GM21381 (cell line): ENCODE measurements at regions not wholly inside any gene's neighbourhood (a gene's known extent, or its start where the extent isn't known, plus 50 kb on each side); places are given as distances from the start of the nearest gene placed in this dataset.

Experiments
- ATAC-seq: cut with Tn5 transposase; IDR thresholded peaks from one replicate; pipeline ENCODE4 v1.9.1; 2021; ENCODE audit warnings: mild to moderate bottlenecking, moderate library complexity; ENCODE audit not compliant: unreplicated experiment

DNA sequence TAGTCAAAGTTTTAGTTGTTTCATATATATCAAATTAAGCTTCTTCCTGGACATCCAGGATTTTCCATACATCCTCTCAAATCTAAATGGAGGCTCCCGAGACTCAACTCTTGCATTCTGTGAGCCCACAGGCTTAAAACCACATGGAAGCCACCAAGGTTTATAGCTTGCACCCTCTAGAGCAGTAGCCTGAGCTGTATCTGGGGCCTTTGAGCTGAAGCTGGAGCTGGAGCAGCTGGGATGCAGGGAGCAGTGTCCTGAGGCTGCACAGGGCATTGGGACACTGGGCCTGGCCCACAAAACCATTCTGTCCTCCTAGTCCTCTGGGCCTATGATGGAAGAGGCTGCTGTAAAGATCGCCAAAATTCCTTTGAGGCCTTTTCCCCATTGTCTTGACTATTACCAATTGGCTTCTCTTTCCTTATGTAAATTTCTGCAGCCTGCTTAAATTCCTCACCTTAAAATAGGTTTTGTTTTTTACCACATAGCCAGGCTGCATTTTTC, 151.0 kb downstream of the COX7C start:
- ATAC-seq = no peak

DNA sequence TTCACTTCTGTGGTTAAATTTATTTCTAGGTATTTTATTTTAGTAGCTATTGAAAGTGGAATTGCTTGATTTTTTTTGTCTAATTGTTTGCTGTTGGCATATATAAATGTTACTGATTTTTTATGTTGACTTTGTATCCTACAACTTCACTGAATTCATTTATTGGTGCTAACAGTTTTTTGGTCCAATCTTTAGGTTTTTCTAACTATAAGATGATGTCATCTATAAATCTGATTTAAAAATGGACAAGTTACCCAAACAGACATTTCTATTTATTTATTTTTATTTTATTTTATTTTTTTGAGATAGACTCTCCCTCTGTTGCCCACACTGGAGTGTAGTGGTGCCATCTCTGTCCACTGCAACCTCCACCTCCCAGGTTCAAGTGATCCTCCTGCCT, 162.3 kb downstream of the COX7C start:
- no peak for ATAC-seq

DNA sequence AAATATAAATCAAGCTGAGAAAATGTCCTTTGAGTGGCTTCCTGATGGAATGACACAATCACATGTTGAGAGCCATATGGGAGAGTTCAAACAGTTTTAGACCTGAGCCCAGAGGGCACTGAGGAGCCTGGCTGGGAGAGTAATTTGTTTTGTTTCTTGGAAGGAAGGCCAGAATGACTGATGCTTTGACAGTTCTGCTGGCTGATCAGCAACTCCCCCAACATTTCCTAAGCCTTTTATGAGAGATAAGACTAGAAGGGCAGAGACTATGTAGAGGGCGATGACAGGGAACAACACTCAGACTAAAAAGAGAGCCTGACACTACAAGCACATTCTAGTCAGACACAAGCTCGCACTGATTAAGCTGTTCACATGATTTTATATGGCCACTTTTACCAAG, 169.2 kb downstream of the COX7C start:
- ATAC-seq = no peak

DNA sequence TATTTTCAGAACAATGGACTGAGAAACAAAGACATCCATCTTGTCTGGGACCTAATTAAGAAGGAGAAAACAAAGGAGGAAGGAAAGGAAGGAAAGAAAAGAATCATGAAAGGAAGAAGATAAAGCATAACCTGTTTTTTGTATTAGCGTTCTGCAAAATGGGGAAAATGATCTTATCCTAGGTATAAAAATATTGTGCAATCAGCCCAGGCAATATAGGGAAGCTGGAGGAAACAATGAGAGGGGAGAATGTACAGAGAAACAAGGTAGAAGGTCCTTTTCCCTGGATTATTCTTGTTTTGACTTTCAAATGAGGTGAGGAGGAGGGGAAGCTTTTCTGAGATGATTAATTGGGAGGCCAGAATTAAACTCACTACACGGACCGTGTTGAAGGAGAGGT, 177.9 kb downstream of the COX7C start:
- no peak for ATAC-seq

DNA sequence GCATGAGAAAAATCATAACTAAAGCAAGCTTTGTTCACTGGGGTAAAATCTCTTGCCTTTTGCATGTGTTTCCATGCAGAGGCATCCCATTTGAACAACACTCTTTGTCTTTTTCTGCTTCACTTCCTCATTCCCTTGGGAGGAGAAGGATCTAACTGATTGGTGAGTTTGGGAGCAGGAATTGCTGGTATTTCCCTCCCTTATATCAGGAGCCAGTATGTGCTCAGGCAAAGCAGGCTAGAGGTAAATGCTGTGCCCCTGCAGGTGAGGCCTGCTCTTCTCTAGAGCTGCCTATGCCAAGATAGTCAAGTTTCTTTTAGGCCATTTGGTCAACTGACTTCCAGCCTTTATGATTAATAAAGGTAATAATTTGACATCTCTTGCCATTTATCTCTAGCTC, 179.9 kb downstream of the COX7C start:
- no peak for ATAC-seq

DNA sequence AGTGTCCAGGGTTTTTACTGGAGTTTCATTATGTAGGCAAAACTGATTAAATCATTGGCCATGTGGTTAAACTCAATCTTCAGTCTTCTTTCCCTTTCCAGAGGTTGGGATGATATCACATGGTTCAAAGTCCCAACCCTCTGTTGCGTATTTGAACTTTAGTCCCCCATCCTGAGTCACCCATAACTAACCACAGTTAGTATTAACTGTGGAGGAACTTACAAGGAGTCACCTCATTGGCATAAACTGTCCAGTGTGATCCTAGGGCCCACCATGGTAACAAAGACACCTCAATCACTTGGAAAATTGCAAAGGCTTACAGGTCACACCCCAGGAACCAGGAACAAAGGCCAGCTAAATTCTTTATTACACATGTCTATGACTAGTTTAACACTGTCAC, 188.5 kb downstream of the COX7C start:
- no peak for ATAC-seq

DNA sequence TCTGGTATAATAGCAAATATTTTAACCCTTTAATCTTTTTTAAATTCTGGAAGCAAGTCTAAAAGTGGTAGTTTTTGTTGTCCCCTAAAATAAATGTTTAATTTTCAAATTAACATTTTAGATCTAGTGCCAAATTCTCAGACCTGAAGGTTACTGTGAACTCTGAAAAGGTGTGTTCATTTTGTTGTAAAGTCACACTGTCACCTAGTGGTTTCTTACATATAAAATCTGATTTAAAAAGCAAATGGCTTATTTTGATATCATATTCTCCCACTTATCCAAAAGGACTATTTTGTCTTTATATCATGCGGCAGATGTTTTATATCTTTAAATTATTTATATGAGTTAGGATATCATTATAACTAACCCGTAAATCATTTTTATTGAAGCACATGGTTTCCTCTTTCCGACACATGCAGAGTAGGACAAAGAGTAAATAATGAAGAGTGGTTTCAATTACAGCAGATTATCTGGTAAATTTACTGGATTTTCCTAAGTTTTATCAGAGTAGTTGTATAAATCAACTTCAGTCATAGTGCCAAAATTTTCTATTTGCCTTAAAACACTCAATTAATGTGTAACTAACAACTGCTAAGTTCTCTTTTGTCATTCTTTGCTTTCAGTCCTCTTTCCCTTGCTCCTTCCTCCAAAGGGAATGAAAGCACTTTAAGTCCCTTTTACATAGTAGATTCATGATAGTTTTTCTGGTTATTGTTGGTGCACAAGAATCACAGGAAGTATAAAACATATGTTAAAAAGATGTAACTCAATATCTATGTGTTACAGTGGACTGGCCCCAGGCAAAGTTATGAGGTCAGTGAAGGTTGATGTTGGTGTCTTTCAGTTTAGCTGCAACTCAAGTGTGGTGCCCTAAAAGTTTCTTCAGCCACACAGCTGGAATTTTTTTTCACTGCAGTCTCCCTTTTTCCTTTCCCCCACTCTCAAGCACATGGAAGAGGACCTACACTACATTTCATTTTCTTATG, 189.6 kb downstream of the COX7C start:
- ATAC-seq = no peak

DNA sequence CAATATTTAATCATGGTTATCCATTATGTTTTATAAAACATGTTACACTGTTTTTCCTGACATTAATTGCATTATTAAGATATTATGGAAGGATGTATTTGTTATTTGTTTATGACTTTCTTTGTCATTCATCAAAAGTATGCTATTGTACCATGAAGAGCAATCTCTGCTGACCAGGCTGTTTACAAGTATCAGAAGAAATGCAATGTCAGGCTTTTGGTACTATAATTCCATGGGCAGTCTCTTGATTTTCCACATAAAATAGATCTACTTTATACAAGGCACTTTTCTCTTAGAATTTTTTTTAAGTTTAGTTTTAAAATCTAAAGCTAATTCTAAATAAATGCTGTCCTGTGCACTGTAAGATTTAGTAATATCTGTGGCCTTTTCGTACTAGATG, 196.6 kb downstream of the COX7C start:
- no peak for ATAC-seq

DNA sequence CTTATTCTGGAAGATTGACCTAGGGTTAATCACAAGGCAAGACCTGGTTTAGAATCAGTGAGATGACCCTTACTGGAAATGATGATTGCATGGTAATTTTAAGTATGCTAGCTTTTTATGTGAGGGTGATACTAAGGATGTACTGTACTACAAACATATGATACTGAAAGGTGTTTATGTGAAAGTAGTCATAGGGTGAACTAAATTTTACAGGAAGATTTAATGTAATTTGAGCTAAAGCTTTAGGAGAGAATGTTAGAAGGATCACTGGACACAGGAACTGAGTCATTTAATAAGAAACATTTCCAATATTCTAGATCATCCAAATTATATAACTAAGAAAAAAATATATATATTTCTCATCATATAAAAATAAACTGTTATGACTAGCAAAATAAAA, 197.2 kb downstream of the COX7C start:
- no peak for ATAC-seq

DNA sequence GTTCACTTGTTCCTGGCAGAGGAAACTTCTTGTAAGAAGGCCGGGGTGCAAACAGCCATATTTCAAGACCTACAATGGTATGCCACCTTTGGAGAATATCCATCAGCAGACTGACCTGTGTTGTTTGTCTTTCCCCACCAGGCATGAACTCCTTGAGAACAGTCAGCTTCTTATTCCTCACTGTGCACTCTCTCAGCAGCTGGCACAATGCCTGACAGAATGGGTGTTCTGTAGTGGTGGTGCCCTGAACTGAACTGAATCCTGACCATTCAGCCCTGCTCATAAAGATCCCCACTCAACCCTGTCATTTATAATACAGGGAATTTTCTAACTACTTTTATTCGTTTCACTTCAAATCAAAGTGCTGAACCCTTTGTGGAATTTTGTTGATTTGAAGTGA, 206.9 kb downstream of the COX7C start:
- no peak for ATAC-seq

DNA sequence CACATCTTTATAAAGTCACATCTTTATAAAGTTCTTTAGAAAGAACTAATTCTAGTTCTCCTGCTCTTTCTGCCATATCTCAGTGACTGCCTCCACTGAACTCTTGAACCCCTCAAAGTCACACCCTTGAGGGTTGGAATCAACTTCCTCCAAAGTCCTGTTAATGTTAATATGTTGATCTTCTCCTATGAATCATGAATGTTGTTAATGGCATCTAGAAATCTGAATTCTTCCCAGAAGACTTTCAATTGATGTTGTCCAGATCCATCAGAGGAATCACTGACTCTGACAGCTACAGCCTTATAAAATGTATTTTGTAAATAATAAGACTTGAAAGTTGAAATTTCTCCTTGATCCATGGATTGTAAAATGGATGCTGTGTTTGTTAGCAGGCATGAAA, 213.4 kb downstream of the COX7C start:
- no peak for ATAC-seq

DNA sequence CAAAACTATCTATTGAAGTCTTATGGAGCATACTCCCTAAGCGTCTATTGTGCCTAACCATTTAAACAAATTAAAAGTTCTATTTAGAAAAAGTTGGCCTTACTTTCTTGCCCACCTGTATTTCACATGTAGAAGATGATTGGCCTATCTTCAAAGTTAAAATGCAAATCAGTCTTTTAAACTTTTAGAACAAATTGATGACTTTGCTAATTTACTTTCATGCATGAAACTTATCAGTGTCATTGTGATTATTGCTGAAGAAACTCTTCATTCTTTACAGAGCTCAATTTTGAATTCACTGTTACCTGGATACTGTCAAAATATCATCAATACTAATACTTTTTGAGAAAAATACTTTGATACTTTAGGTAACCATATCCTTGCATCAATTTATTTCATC, 216.1 kb downstream of the COX7C start:
- ATAC-seq = no peak

DNA sequence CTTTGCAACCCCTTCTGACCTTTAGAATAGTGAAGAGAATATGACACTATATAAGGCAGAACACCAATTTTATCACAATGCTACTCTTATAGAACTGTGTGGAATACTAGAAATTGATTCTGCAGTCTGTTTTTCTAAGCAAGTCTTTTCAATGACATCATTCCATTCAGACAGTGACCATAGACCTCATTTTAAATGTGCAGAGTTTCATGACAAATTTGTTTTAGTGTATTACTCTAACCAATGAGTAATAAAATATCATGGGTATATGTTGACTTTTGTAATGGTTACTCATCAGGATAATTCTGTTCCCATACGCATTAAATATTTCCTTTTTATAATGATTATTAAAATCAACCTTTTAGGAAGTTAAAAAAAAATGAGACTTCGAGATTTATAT, 219.9 kb downstream of the COX7C start:
- no peak for ATAC-seq

DNA sequence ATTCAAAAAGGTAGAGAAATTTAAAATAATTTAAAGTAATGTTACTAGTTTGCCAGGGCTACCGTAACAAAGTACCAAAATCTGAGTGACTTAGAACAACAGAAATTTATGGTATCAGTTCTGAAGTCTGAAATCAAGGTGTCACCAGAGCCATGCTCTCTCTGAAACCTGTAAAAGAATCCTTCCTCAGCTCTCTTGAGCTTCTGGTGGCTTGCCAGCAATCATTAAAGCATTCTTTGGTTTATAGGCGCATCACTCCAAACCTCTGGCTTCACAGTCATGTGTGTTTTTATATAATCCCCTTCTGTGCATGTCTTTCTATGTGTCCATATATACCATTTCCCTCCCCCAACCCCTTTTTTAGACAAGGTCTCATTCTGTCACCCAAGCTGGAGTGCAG, 220.3 kb downstream of the COX7C start:
- ATAC-seq = no peak

DNA sequence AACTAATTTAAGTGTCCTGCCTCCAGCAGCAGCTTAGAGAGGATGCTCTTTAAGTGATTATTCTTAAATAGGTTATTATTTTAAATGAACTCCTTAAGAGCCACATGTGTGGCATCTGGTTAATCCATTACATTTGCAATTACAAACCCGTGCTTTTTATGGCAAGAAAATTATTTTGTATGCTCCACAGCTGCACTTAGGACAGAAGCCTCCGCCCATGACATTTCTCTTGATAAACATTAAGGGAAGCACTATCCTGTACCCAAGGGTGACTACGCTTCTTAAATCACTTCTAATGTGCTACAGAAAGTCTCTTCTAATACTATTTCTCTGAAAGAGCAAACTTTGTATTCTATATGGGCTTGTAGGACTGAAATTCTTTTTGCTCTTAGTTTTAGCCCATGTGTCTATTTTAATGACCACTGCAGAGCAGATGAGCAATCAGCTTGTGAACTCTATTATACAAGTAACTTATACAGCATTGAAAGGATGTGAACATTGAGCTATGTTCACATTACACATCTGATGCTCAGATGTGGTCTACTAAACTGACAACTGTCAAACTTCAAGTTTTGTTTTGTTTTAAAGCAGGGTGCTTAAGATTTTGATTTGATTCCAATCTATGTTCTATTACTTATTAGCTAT, 223.4 kb downstream of the COX7C start:
- no peak for ATAC-seq

DNA sequence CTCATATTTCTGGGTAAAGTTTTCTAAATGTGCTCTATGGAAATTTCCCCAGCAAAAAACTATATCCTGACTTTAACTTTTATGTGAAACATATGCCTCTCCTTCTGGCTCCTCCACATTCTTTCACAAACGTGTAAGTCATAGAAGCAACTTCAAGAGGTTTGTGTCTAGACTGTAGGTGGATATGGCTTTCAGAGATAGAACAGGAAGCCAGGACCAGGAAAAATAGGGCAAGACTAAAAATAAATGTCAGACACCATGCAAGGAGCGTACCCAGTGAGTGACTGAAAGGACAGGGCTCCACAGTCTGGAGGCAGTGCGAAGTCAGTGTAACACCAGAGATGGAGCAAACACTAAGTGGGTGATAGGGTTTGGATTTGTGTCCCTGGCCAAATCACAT, 240.7 kb downstream of the COX7C start:
- no peak for ATAC-seq

DNA sequence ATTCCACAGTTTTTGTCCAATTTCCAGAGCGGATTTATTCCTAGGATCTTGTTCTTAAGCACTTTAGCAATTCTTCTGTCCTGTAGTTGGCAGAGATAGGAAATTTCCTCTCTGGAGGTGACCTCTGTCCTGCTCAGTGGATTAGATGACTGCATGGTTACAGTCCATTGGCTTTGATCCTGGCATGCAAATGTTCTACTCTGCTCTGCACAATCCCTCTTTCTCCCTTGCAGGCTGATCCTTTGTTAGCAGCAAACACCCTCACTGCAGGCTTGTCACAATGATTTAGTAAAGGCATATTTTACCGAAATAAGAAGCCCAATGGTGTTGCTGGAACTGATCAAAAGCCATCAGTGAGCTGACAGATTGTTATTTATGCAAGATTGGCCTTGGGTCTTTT, 243.8 kb downstream of the COX7C start:
- no peak for ATAC-seq

DNA sequence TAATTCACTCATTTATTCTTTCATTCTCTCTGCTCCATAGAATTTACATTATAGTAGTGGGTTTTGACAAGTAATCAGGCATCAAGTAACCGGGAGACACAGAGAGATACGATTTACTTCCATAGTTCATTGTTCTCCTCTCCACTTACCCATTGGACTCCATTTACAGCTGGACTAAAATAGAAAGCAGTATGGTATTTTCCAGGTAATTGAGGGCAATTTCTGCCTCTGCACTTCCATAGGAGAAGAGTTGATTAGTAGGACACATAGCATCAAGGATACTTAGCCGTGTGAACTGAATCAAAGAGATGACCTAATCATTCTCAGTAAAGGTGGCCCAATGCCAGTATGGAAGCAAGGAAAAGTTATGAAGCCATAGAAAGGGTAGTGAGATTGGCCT, 244.4 kb downstream of the COX7C start:
- no peak for ATAC-seq

DNA sequence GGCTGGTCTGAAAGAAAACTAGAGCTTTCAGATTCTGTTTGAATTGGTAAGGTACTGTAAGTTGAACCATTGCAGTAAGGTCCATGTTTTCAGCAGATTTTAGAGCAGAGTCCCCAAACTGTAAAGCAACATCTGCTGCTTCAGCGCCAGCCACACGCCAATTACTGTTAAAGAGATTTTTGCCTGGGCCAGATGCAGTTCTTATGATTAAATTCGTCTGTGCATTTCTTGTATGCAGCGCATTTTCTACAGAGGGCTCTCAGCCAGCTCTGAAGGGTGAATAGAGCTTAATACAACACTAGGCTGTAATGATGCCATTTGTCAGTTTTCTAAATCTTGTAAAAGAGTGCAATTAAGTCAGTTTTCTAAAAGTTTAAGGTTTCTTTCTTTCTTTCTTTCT, 246.3 kb downstream of the COX7C start:
- ATAC-seq = no peak

DNA sequence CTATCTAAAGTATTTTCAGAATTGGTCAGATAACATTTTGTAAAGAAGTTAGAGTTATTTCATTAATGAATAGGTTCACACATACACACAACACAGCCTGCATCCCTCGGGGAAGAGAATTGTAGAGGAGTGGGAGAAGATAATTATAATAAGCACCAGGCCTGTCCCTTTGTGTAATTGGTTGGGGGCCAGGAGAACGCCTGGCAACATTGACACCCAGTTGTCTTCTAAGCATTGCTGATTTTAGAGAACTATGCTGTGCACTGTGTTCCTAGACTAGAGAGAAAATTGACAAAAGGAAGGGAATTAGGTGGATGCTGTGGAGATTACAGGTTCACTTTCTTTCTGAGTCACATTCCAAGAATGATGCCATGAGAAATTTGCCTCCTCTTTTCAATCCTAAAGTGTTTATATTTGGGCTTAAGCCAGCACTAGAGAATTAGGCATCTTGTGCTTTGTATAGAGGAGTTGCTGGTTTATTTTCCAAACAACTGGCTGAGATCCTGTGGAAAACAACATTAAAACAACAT, 247.6 kb downstream of the COX7C start:
- no peak for ATAC-seq

DNA sequence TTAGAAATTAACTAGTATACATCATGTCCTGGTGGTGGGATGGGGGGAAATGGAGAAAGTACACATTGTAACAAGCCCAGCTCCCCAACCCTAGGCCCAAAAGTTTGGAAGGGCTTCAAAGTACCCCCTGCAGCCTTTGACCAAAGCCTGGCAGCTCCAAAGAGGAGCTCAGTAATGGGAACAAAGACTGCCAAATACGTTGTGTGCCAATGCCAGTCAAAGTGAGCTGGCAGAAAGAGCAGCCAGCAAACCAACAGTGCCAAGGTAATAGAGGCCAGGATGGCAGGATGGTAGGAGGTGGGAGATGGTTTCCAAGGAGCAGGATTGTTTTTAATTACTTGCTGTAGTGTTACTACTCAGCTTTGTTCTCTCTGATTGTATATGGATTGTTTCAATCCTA, 248.3 kb downstream of the COX7C start:
- no peak for ATAC-seq

DNA sequence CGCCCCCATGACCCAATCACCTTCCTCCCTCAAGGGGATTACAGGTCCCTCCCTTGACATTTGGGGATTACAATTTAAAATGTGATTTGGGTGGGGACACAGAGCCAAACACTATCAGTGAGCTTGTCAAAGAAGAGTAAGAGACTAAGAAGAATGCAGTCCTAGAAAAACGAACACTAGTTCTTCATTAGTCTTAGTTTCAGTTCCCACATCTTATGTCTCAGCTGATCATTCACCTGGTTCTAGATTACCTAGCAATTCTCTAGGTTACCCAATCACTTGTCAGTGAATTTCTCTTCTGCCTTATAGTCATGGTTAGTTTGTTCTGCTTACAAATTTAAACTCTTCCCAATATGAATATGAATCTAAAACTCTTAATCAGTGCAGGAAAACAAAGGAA, 251.5 kb downstream of the COX7C start:
- ATAC-seq = no peak
